ENCODE measurements at regions not wholly inside any gene's neighbourhood (a gene's known extent, or its start where the extent isn't known, plus 50 kb on each side); places are given as distances from the start of the nearest gene placed in this dataset.

DNA sequence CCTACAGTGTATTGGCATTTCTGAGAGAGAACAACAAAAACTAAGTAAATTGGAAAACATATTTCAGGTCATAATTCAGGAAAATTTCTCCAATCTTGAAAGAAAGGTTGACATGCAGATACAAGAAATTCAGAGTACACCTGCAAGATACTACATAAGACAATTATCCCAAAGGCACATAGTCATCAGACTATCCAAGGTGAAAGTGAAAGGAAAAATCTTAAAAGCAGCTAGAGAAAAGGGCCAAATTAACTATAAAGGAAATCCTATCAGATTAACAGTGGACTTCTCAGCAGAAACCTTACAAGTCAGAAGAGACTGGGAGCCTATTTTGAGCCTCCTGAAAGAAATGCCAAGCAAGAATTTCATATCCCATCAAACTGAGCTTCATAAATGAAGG, 449.0 kb upstream of the MMADHC start:
- H3K27ac ChIP-seq, result no peak overlapping the region
- TF ChIP-seq ZFX (IDR thresholded peaks at IDR 0.05; ENCODE audit: borderline replicate concordance) (no peak), CTCF (IDR thresholded peaks at IDR 0.05) (no peak)

GRCh38 chr2:150034665-150035064, 447.1 kb upstream of the MMADHC start:
- no peak for TF ChIP-seq CTCF (IDR thresholded peaks at IDR 0.05)
- TF ChIP-seq ZFX (IDR thresholded peaks at IDR 0.05; ENCODE audit: borderline replicate concordance), result no peak
- no peak overlapping the region for H3K27ac ChIP-seq

- TF ChIP-seq CTCF (IDR thresholded peaks at IDR 0.05), result no peak
- no peak for TF ChIP-seq ZFX (IDR thresholded peaks at IDR 0.05; ENCODE audit: borderline replicate concordance)
- no peak overlapping the region for H3K27ac ChIP-seq
Observed at GRCh38 chr2:150030436-150031190, 443.0 kb upstream of the MMADHC start.

DNA sequence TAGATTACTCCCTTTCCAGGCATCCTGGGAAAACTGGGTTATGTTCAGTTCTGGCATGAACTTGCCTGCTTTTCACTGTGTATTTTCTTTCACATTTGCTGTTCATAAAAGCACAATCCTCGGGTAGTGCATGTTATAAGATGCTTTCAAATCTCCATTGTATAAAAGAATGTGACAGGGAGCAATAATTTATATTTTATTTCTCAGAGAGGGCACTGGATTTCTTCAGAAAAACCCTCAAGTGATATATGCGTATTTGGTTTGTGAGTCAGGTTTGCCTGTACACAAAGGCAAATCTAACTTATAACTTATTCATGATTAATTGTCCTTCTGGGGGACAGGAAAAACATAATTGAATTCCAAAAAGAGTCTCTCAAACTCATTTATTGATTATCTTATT, 440.7 kb upstream of the MMADHC start:
- no peak for TF ChIP-seq ZFX (IDR thresholded peaks at IDR 0.05; ENCODE audit: borderline replicate concordance)
- TF ChIP-seq CTCF (IDR thresholded peaks at IDR 0.05), result no peak
- no peak overlapping the region for H3K27ac ChIP-seq

DNA sequence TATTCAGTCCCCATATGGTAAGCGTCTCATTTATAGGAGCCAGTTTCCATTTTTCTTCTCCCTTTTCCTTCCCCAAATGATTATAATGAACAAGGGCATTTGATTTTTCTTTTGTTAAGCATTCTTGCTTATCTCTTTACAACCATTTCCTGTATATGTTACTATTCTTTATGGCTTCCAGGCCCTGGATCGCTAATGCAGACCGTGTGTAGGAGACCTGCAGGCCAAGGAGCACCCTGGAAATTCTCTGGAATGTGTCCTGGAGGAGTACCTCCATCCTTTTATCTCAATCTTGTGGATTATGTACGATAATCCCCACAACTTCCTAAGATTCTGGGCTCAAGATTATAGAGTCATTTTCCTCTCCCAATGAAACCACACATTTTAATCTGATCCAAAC, 439.6 kb upstream of the MMADHC start:
- TF ChIP-seq CTCF (IDR thresholded peaks at IDR 0.05) (no peak), ZFX (IDR thresholded peaks at IDR 0.05; ENCODE audit: borderline replicate concordance) (no peak)
- H3K27ac ChIP-seq, result no peak overlapping the region

DNA sequence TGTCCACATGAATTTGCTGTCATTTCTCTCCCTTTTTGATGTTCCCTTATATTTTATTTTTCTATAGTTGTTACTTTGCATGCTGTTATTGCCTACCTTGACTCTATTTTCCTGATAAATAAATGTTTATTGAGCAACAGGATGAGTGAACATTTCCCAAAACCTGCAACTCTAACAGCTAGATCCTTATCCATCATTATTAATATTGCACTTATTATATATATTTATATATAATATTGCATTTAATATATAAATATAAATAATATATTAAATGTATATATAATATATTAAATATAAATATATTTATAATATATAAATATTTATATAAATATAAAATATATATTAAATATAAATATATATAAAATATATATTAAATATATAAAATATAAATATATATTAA, 436.1 kb upstream of the MMADHC start:
- TF ChIP-seq CTCF (IDR thresholded peaks at IDR 0.05) (no peak), ZFX (IDR thresholded peaks at IDR 0.05; ENCODE audit: borderline replicate concordance) (no peak)
- no peak overlapping the region for H3K27ac ChIP-seq

DNA sequence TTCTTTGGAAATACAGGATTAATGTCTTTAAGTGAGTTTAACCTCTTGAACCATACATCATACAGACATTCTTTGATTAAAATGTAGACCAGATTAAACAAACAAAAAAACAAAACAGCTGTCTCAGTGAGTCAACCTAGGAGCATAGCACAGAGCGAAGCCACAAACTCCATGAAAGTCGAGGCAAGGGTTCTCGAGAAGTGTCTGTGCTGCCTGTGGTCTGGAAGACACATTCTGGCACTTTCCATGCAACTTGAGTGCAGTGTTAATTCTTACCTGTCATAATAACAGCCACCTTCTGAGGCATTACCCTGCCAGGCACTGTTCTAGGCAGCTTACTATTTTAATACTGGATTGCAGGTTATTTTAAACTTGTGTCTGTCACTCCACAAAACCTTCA, 435.5 kb upstream of the MMADHC start:
- TF ChIP-seq ZFX (IDR thresholded peaks at IDR 0.05; ENCODE audit: borderline replicate concordance) (no peak), CTCF (IDR thresholded peaks at IDR 0.05) (no peak)
- no peak overlapping the region for H3K27ac ChIP-seq
